HG03135 (cell line): ENCODE measurements at regions not wholly inside any gene's neighbourhood (a gene's known extent, or its start where the extent isn't known, plus 50 kb on each side); places are given as distances from the start of the nearest gene placed in this dataset.
"Not testable (repeated sequence)": the region's sequence is repeated elsewhere in the genome, so short reads cannot be mapped to it uniquely, and the experiment has no call there.

Source experiments
- ATAC-seq: cut with Tn5 transposase; IDR thresholded peaks from one replicate; pipeline ENCODE4 v1.9.1; 2021; ENCODE audit warnings: mild to moderate bottlenecking, moderate library complexity; ENCODE audit not compliant: unreplicated experiment

DNA sequence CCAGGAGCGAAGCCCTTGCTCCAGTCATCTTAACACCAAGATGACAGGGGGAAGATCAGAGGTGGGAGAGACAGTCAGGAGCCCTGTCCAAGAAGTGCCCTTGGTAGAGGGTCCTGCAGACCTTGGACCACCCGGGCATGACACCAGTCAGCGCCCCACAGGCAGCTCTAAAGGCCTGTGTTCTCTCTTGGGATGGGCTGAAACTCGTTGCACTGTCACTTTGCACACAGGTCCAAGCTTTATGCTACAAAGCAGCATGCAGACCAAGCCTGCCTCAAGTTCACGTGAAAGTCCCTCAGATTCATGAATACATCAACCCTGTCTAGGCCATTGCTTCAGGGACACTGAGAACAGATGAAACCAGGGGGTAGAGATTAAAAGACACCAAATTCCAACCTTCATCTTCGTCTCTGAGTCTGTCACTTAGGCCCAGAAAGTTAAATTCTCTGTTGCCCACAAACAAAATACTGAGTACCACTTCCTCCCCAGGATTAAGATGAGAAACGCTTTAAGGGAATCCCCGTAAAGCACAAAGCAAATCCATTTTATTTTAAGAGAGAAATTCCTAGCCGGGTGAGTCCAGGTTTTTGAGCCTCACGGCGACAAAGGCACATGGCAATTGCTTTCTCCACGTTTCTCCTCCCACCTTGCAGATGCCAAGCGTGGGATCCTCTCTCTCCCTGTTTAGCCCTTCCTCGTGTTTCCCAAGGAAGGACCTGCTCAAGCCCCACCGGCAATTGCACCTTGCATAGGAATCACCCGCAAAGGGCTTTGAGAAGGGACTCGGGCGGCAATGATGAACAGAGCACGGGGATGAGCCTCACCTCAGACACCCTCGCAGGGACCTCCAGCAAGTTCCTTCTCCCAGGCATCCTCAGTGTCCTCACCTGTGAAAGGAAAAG, 75.0 kb upstream of the ID2 start:
- peak; percentile 27 for ATAC-seq

- no peak for ATAC-seq
Measured at GRCh38 chr2:8607606-8608005, 74.2 kb upstream of the ID2 start.

DNA sequence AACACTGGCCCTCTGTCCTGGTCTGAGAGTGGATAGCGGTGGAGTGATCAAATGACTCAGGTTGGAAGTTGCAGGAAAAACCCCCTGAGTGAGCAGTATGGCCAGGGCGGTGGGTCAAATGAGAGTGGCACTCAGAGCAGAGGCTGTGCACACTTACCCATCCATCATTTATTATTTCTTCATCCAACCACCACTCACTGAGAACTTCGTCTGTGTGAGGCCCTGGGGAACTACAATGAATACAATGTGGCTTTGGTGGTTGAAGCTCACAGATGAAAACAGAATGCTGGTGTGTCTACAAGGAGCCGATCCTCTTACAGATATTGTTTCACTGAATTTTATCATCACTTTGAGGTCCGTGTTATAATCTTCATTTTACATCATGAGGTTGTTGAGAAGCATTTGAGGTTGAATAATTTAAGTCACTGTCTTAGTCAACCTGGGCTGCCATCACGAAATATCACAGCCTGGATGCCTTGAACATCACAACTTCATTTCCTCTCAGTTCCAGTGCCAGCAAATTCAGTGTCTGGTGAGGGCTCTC, 73.4 kb upstream of the ID2 start:
- ATAC-seq: no peak

- no peak for ATAC-seq
Measured at GRCh38 chr2:8609357-8609811, 72.5 kb upstream of the ID2 start.

DNA sequence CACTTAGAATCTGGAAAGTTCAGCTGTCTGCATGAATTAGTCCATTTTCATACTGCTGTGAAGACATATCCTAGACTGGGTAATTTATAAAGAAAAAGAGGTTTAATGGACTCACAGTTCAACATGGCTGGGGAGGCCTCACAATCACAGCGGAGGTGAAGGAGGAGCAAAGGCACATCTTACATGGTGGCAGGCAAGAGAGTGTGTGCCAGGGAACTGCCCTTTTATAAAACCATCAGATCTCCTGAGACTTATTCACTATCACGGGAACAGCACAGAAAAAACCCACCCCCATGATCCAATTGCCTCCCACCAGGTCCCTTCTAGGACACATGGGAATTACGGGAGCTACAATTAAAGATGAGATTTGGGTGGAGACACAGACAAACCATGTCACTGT, 71.1 kb upstream of the ID2 start:
- ATAC-seq: not testable (repeated sequence)

DNA sequence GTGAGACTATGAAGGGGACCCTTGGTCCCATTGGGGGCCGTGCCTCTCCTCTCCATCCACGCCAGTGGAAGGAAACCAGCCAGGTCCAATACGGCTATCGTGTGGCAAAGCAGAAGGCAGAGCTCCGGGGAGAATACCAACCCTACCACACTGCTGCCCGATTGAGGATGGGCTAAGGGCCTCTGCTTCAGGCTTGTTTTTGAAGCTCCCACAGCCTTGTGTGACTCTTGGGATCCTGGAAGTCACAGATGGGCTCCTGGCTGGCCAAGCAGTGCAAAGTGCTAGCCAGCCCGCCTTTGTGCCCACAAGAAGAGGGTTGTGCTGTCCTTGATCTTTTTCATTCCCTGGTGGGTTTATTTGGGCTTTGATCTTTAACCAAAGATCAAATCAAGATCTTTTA, 70.6 kb upstream of the ID2 start:
- ATAC-seq: no peak

- no peak for ATAC-seq
Measured at GRCh38 chr2:8611700-8612099, 70.2 kb upstream of the ID2 start.

DNA sequence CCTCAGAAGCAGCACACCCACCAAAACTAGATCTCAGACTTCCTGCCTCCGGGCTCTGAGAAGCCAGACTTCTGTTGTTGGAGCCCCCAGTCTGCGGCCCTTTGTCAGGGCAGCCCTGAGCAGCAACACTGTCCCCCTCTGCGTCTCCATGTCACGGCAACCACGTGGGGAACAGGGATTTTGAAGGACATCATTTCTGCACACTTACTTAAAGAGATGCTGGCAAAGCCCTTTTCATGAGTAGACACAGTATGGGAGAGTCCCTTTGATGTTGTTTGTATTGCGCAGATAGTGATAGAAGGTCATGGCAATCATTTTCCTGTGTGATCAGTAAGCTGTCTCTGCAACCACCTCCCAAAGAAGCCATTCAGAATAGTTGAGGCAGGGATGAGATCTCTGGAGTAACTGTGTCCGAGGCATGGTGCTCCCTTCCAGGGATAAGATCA, 69.1 kb upstream of the ID2 start:
- no peak for ATAC-seq

- not testable (repeated sequence) for ATAC-seq
Measured at GRCh38 chr2:8613207-8613999, 68.5 kb upstream of the ID2 start.

DNA sequence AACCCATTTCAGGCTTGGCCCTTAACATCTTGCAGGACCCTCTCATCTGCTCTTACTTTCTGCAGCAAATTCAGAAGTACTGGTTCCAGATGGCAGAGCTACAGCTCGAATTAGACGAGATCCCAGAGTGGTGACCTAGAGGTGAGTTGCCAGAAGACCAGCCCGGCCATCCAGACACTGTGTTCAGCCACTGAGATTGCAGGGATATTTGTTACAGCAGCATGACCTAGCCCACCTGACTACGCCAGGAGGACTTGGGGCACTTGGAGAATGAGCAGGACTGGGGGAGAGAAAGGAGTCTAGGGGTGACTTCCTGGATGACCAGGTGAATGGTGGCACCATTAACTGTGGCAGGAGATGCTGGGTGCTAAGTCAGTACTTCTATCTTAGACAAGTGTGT, 67.2 kb upstream of the ID2 start:
- no peak for ATAC-seq

DNA sequence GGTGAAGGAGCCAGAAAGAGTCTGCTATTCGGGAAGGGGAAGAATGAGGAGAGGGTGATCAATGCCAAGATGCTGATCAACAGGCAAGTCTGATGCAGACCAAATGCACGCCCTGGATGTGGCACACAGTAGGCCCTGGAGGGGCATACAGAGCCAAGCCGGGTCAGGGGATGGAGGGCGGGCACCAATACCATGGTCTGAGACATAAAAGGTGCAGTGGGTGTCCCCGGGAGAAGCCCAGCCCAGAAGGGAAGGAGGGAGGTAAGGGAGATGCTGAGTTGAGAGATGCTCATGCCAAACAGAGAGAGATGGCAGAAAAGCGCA, 66.6 kb upstream of the ID2 start:
- ATAC-seq: no peak

GRCh38 chr2:8615576-8616281, 66.1 kb upstream of the ID2 start:
- ATAC-seq: no peak

DNA sequence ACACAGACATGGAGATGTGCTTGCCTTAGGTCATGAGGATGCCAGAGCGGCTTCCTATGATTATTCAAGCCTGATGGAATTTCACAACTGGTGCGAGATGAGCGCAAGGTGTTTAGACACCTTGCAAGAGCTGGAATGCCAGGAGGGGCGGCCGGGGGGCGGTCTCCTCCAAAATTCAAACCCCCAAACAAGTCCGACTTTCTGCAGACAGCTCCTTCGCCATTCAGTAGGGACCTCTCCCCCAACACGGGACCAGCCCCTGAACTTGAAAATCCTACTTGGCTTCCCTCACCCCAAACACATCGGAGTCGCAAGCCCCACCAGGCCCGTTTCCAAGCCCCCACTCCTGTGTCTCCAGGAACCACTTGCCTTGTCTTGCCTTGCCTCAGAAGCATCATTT, 64.8 kb upstream of the ID2 start:
- ATAC-seq: no peak

DNA sequence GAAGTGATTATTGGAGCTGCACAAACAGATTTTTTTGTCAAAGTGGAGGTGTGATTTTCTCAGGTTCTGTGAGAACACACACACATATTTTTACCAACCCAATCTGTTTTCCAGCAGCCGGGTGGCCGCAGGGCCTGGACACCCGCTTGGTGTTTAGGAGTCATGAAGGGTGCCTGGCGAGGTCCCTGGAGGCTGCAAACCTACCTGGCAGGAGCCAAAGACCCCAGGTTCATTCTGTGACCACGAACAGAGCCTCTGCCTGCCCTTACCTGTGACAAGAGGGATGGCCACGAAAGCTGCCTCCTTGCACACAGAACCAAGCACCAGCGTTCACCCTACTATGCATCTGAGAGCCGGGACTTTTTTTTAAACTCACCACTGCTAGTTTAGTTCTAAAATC, 64.3 kb upstream of the ID2 start:
- ATAC-seq: no peak

DNA sequence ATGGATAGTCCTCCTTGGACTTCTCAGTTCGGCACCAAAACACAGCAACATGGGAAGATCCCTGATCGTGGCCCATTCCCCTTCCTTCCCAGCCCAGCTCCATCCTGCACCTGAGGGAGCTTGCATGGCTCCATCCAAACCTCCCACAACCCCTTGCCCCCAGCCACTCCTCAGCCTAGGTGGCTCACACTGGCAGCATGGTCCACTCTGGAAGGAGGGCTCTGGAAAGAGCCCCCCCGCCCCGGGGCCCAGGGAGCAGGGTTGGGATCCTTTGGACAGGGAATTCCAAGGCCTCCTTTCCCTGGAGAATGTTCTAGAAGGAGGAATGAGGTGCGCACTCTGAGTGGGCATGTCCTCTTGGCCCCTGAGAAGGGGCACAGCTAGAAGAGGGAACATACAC, 62.8 kb upstream of the ID2 start:
- no peak for ATAC-seq

GRCh38 chr2:8620611-8621382, 61.1 kb upstream of the ID2 start:
- ATAC-seq: no peak

DNA sequence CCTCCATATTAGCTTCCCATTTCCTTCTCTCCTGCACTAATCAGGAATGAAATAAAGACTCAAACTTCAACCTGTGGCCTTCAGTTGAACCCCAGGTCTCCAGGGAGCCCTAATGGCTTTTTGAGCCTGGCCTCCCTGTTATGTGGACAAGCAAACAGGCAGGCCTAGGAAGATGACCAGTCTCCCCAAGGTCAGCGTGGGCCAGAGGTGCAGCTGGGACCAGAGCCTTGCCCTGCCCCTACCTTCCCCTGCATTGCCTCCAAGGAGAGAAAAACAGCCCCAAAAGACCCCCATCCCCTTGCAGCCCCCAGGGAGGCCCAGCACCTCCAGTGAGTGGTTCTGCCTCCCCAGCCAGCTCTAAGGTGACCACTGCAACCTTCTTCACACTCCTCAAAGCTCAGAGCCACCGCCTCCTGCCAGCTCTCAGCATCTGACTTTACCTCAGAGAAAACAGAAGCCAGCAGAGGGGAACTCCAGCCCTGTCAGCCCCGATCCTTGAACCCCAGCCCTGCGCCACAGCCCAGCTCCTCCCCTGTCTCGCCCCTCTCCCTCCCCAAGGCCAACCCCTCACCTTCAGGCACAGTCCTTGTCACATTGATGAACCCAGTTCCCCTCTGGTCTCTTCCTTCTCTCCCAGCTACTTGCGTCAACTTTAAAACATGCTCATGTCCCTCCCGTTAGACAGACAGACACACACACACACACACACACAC, 59.5 kb upstream of the ID2 start:
- no peak for ATAC-seq

GRCh38 chr2:8622924-8623465, 58.9 kb upstream of the ID2 start:
- no peak for ATAC-seq

DNA sequence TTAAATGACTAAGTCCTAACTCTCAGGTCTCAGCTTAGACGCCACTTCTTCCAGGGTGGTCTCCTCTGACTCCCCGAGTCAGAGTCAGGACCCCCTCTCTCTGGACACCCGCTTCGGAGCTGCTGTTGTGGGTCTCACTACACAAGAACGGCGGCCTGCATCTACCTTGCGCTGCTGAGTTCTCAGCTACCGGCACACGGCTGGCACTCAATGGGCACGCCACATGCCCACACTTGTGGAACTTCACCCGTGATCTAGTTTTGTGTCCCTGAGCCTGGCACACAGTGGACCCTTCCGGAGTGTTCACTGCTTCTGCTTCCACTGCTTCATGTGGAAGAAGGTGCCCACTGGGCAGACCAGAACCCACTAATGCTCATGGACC, 58.3 kb upstream of the ID2 start:
- ATAC-seq: no peak
